Kidney epithelial cell (primary cell): ENCODE measurements at regions not wholly inside any gene's neighbourhood (a gene's known extent, or its start where the extent isn't known, plus 50 kb on each side); places are given as distances from the start of the nearest gene placed in this dataset.

Experiments used
- DNase-seq: peaks from one replicate; pipeline ENCODE4 v3.0.0-alpha.2; 2010; ENCODE audit warnings: low read depth
- H3K27me3 ChIP-seq: 2 replicates; pipeline ENCODE4 v1.6.0; 2011; ENCODE audit warnings: low read length; ENCODE audit not compliant: control insufficient read depth, insufficient read depth
- H3K36me3 ChIP-seq: 2 replicates; pipeline ENCODE4 v1.5.1; 2011; ENCODE audit warnings: low read length; ENCODE audit not compliant: control insufficient read depth, insufficient read depth
- H3K4me3 ChIP-seq: 2 replicates; pipeline ENCODE4 v1.5.1; 2011; ENCODE audit warnings: low read depth, mild to moderate bottlenecking, control low read depth, low read length
- CTCF ChIP-seq: IDR thresholded peaks from 2 replicates; pipeline ENCODE4 v1.5.1; 2011; ENCODE audit warnings: mild to moderate bottlenecking, moderate library complexity, low read length, control low read depth, inconsistent platforms; ENCODE audit not compliant: insufficient read depth, poor library complexity, severe bottlenecking

DNA sequence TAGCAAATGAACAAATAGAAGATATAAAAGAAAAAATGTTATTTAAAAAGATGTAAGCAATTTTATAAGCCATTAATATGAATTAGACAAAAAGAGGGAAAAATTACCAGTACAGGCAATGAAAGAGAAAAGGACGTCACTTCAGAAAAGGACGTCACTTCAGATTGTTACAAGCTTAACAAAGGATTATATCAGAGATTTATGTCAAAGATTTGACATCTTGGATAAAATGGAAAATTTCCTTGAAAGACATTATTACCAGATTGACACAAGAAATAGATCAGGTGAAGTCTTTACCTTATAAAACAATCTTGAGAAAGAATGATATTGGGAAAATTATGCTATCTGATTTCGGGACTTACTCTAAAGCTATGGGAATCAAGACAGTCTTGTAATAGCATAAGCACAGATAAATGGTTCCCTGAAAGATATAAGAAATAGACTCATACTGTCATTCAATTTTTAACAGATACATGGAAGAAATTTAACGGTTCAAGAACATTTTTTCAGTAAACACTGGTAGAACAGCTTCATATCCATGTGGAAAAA is 625.4 kb upstream of the EDIL3 start:
- TF ChIP-seq CTCF = no peak

DNA sequence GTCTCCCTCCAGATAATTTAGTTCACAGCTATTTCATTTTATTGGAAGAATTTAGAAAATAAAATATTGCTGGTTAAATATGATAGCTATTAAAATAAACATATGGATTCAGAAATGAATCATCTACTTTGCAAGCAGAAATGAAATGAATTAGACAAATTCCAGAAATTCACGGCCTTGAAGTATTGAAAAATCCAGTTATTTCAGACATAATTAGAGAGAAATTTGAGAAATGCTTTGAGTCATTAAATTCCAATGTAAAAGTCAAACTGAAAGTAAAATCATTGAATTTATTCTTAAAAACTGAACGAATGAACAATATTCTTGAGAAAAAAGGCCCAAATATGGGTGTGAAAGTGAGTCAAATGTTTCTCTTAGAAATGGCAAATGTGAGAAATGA is 632.6 kb upstream of the EDIL3 start:
- Histone ChIP-seq H3K27me3 (no peaks in the 10 kb centered on the region), H3K4me3 (no peak overlapping the region), H3K36me3 (no peaks in the 10 kb centered on the region)
- TF ChIP-seq CTCF = no peak
- DNase-seq = no peak

More for the DNA sequence above, 625.4 kb upstream of the EDIL3 start:
- Histone ChIP-seq H3K27me3 (no peaks in the 10 kb centered on the region), H3K4me3 (no peak overlapping the region), H3K36me3 (no peaks in the 10 kb centered on the region)
- no peak for DNase-seq

- DNase-seq = no peak
- Histone ChIP-seq H3K4me3 (no peak overlapping the region), H3K36me3 (no peaks in the 10 kb centered on the region), H3K27me3 (no peaks in the 10 kb centered on the region)
- no peak for TF ChIP-seq CTCF
These were observed 645.8 kb upstream of the EDIL3 start for GRCh38 chr5:85030316-85031084.

DNA sequence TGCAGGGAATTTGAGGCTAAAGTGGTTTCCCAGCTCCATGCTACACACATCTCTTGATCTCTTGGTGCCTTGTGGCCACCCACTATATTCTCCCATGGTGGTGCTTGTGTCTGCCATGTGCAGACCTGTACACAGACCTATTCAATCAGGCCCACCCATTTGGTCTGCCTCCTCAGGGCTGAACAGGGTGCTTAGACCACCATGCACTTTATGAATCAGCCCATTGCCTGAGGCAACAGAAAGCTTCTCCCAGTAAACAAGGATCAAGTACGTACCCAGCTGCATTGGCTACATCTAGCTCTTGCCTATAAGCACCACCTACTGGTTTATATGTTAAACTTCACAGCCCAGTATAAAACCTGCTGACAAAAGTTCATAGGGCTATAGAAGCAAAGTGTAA is 664.3 kb upstream of the EDIL3 start:
- Histone ChIP-seq H3K36me3 (no peaks in the 10 kb centered on the region), H3K4me3 (no peak overlapping the region), H3K27me3 (no peaks in the 10 kb centered on the region)
- peak; percentile 45 for TF ChIP-seq CTCF
- peak; percentile 2 for DNase-seq

DNA sequence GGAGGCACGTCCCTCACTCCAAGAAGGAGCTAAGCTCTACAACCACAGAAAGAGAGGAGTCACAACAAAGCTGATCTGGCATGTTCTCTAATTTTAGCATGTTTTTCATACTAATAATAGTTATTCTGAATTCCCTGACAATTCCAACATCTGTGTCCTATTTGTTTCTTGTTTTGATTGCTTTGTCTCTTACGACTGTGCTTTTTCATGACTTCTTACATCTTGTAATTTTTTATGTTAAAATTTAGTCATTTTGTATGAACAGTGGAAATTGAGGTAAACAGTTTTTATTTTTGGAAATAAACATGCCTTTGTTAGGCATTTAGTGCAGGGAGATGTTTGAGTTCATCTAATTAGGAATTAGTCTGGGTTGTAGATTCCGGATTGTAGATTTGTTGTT is 668.1 kb upstream of the EDIL3 start:
- Histone ChIP-seq H3K27me3 (no peaks in the 10 kb centered on the region), H3K4me3 (no peak overlapping the region), H3K36me3 (no peaks in the 10 kb centered on the region)
- no peak for DNase-seq
- no peak for TF ChIP-seq CTCF
